RWPE1 (cell line): ENCODE measurements at regions not wholly inside any gene's neighbourhood (a gene's known extent, or its start where the extent isn't known, plus 50 kb on each side); places are given as distances from the start of the nearest gene placed in this dataset.

Experiments used
- CTCF ChIA-PET: fragments of 350-600 bp; sonication (Branson Sonifier 250); formaldehyde crosslinking; extraction: SDS; loops from one replicate; lab custom pipeline; 2021; lab: Yijun Ruan, JAX
- POLR2A ChIA-PET: fragments of 400-600 bp; formaldehyde crosslinking; extraction: SDS; loops from one replicate; lab custom pipeline; 2020; ENCODE audit warnings: antibody characterized with exemption; ENCODE audit not compliant: low non-redundant PET; lab: Yijun Ruan, JAX
- DNase-seq: peaks from one replicate; pipeline ENCODE4 v3.0.0; 2012; ENCODE audit warnings: low spot score
- H3K27ac ChIP-seq: fragments of 450-650 bp; 2 replicates; pipeline ENCODE4 v1.5.1; 2017
- CTCF ChIP-seq: fragments of 450-650 bp; conservative IDR thresholded peaks from 2 replicates; pipeline ENCODE4 v1.5.1; 2017; ENCODE audit warnings: low read depth, mild to moderate bottlenecking

- ChIA-PET CTCF (no interaction called here), POLR2A (no interaction called here)
- H3K27ac ChIP-seq = no peak overlapping the region
- TF ChIP-seq CTCF = no peak
- DNase-seq = no peak
Observed at GRCh38 chr1:81149649-81150325, 650.9 kb upstream of the ADGRL2 start.

GRCh38 chr1:81144240-81144825 is 656.4 kb upstream of the ADGRL2 start:
- ChIA-PET CTCF (interaction anchor here (0.6 kb wide), 1 partner anchor 56 kb away, joined by 3 read pairs; no protein-coding TSS in a partner anchor), POLR2A (no interaction called here)
- no peak overlapping the region for H3K27ac ChIP-seq
- TF ChIP-seq CTCF = no peak
- no peak for DNase-seq

- peak; percentile 55 for DNase-seq
- CTCF ChIA-PET = interaction anchor here (0.6 kb wide), 1 partner anchor 408 kb away, joined by 3 read pairs; no protein-coding TSS in a partner anchor
- TF ChIP-seq CTCF = no peak
- POLR2A ChIA-PET = no interaction called here
- no peak overlapping the region for H3K27ac ChIP-seq
Observed at GRCh38 chr1:81142099-81142826, 658.5 kb upstream of the ADGRL2 start.

GRCh38 chr1:81135524-81135923 is 665.2 kb upstream of the ADGRL2 start:
- no peak for DNase-seq
- TF ChIP-seq CTCF = no peak
- POLR2A ChIA-PET = no interaction called here
- CTCF ChIA-PET = no interaction called here
- H3K27ac ChIP-seq = no peak overlapping the region

- ChIA-PET CTCF (no interaction called here), POLR2A (no interaction called here)
- TF ChIP-seq CTCF = no peak
- no peak for DNase-seq
- H3K27ac ChIP-seq = no peak overlapping the region
Observed at GRCh38 chr1:81129776-81130175, 671.0 kb upstream of the ADGRL2 start.

GRCh38 chr1:81129366-81129765 is 671.4 kb upstream of the ADGRL2 start:
- DNase-seq = no peak
- no peak overlapping the region for H3K27ac ChIP-seq
- no peak for TF ChIP-seq CTCF
- POLR2A ChIA-PET = no interaction called here
- CTCF ChIA-PET = no interaction called here
